ENCODE measurements at regions not wholly inside any gene's neighbourhood (a gene's known extent, or its start where the extent isn't known, plus 50 kb on each side); places are given as distances from the start of the nearest gene placed in this dataset.

- no peak for TF ChIP-seq SRF (IDR thresholded peaks at IDR 0.05; ENCODE audit: low read depth in 2 of 2, low read length in 2 of 2)
- no peak for TF ChIP-seq CBFB (IDR thresholded peaks at IDR 0.05; ENCODE audit: low read depth)
- no peak for TF ChIP-seq ZNF274 (IDR thresholded peaks at IDR 0.05; ENCODE audit: insufficient read depth, insufficient read length)
- TF ChIP-seq, protein P1, sequence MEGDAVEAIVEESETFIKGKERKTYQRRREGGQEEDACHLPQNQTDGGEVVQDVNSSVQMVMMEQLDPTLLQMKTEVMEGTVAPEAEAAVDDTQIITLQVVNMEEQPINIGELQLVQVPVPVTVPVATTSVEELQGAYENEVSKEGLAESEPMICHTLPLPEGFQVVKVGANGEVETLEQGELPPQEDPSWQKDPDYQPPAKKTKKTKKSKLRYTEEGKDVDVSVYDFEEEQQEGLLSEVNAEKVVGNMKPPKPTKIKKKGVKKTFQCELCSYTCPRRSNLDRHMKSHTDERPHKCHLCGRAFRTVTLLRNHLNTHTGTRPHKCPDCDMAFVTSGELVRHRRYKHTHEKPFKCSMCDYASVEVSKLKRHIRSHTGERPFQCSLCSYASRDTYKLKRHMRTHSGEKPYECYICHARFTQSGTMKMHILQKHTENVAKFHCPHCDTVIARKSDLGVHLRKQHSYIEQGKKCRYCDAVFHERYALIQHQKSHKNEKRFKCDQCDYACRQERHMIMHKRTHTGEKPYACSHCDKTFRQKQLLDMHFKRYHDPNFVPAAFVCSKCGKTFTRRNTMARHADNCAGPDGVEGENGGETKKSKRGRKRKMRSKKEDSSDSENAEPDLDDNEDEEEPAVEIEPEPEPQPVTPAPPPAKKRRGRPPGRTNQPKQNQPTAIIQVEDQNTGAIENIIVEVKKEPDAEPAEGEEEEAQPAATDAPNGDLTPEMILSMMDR (IDR thresholded peaks at IDR 0.05 in 2 of 3, conservative IDR thresholded peaks at IDR 0.05 in 1 of 3; ENCODE audit: control insufficient read depth in 2 of 3, extremely low read depth in 1 of 3, insufficient read depth in 1 of 3, low read depth in 3 of 3, low read length in 3 of 3): no peak
- no peak for TF ChIP-seq BRCA1 (IDR thresholded peaks at IDR 0.05; ENCODE audit: low read depth, low read length)
- TF ChIP-seq ZBTB40 (IDR thresholded peaks at IDR 0.05; ENCODE audit: borderline replicate concordance): no peak
- TF ChIP-seq NBN (IDR thresholded peaks at IDR 0.05): no peak
- TF ChIP-seq IRF3 (IDR thresholded peaks at IDR 0.05): no peak
- no peak for TF ChIP-seq MXI1 (IDR thresholded peaks at IDR 0.05; ENCODE audit: low read depth, low read length)
- TF ChIP-seq, protein P2, sequence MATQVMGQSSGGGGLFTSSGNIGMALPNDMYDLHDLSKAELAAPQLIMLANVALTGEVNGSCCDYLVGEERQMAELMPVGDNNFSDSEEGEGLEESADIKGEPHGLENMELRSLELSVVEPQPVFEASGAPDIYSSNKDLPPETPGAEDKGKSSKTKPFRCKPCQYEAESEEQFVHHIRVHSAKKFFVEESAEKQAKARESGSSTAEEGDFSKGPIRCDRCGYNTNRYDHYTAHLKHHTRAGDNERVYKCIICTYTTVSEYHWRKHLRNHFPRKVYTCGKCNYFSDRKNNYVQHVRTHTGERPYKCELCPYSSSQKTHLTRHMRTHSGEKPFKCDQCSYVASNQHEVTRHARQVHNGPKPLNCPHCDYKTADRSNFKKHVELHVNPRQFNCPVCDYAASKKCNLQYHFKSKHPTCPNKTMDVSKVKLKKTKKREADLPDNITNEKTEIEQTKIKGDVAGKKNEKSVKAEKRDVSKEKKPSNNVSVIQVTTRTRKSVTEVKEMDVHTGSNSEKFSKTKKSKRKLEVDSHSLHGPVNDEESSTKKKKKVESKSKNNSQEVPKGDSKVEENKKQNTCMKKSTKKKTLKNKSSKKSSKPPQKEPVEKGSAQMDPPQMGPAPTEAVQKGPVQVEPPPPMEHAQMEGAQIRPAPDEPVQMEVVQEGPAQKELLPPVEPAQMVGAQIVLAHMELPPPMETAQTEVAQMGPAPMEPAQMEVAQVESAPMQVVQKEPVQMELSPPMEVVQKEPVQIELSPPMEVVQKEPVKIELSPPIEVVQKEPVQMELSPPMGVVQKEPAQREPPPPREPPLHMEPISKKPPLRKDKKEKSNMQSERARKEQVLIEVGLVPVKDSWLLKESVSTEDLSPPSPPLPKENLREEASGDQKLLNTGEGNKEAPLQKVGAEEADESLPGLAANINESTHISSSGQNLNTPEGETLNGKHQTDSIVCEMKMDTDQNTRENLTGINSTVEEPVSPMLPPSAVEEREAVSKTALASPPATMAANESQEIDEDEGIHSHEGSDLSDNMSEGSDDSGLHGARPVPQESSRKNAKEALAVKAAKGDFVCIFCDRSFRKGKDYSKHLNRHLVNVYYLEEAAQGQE (IDR thresholded peaks at IDR 0.05; ENCODE audit: low read depth, low read length): no peak
These were observed 508.9 kb upstream of the SULF2 start for GRCh38 chr20:48294196-48294595.
